HuH-7.5 (cell line): ENCODE measurements at regions not wholly inside any gene's neighbourhood (a gene's known extent, or its start where the extent isn't known, plus 50 kb on each side); places are given as distances from the start of the nearest gene placed in this dataset.

Experiments
- DNase-seq: peaks from one replicate; pipeline ENCODE4 v3.0.0; 2011; ENCODE audit warnings: low spot score

- DNase-seq: no peak
Observed at GRCh38 chr10:105879401-105879800, 1238.3 kb downstream of the SORCS3 start.

GRCh38 chr10:105875050-105875449 is 1234.0 kb downstream of the SORCS3 start:
- no peak for DNase-seq

- no peak for DNase-seq
Observed at GRCh38 chr10:105872665-105873064, 1231.6 kb downstream of the SORCS3 start.

- DNase-seq: no peak
Observed at GRCh38 chr10:105868935-105869334, 1227.8 kb downstream of the SORCS3 start.

GRCh38 chr10:105864854-105865253 is 1223.8 kb downstream of the SORCS3 start:
- no peak for DNase-seq

GRCh38 chr10:105857268-105858264 is 1216.5 kb downstream of the SORCS3 start:
- DNase-seq: no peak

GRCh38 chr10:105855791-105856190 is 1214.7 kb downstream of the SORCS3 start:
- DNase-seq: no peak

GRCh38 chr10:105844676-105845570 is 1203.8 kb downstream of the SORCS3 start:
- no peak for DNase-seq

GRCh38 chr10:105844241-105844640 is 1203.2 kb downstream of the SORCS3 start:
- DNase-seq: no peak

GRCh38 chr10:105843786-105844185 is 1202.7 kb downstream of the SORCS3 start:
- no peak for DNase-seq

- no peak for DNase-seq
Observed at GRCh38 chr10:105840288-105840770, 1199.2 kb downstream of the SORCS3 start.

GRCh38 chr10:105838392-105838791 is 1197.3 kb downstream of the SORCS3 start:
- DNase-seq: no peak

- no peak for DNase-seq
Observed at GRCh38 chr10:105837951-105838350, 1196.9 kb downstream of the SORCS3 start.

- no peak for DNase-seq
Observed at GRCh38 chr10:105834261-105835059, 1193.4 kb downstream of the SORCS3 start.

GRCh38 chr10:105827133-105827532 is 1186.0 kb downstream of the SORCS3 start:
- DNase-seq: no peak

- DNase-seq: no peak
Observed at GRCh38 chr10:105807935-105808587, 1167.0 kb downstream of the SORCS3 start.

GRCh38 chr10:105803206-105803605 is 1162.1 kb downstream of the SORCS3 start:
- DNase-seq: no peak

- DNase-seq: no peak
Observed at GRCh38 chr10:105800641-105801040, 1159.6 kb downstream of the SORCS3 start.

GRCh38 chr10:105798328-105798889 is 1157.3 kb downstream of the SORCS3 start:
- DNase-seq: no peak

- DNase-seq: peak; percentile 6
Observed at GRCh38 chr10:105797234-105797890, 1156.3 kb downstream of the SORCS3 start.
